ENCODE measurements at regions not wholly inside any gene's neighbourhood (a gene's known extent, or its start where the extent isn't known, plus 50 kb on each side); places are given as distances from the start of the nearest gene placed in this dataset.

DNA sequence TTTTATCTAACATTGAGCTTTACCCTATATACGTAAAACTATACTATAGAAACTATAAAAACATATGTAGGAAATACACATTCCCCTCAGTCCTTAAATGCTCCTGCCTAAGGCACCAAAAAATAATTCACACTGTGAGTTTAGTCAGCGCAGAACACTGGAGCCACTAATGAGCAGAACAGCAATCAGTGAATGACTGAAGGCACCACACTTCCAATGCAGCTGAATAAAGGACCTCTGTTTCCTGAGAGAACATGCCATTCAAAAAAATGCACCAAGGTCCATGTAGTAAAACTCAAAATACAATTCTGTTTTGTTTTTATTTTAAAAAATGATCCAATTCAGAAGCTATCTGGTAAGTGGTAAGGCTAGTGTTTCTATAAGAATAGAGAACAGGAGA is 1280.6 kb upstream of the NRXN1 start:
- no peak for ATAC-seq
- H3K27me3 ChIP-seq: no peaks in the 10 kb centered on the region
- TF ChIP-seq, protein P1, sequence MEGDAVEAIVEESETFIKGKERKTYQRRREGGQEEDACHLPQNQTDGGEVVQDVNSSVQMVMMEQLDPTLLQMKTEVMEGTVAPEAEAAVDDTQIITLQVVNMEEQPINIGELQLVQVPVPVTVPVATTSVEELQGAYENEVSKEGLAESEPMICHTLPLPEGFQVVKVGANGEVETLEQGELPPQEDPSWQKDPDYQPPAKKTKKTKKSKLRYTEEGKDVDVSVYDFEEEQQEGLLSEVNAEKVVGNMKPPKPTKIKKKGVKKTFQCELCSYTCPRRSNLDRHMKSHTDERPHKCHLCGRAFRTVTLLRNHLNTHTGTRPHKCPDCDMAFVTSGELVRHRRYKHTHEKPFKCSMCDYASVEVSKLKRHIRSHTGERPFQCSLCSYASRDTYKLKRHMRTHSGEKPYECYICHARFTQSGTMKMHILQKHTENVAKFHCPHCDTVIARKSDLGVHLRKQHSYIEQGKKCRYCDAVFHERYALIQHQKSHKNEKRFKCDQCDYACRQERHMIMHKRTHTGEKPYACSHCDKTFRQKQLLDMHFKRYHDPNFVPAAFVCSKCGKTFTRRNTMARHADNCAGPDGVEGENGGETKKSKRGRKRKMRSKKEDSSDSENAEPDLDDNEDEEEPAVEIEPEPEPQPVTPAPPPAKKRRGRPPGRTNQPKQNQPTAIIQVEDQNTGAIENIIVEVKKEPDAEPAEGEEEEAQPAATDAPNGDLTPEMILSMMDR (IDR thresholded peaks at IDR 0.05): no peak
- TF ChIP-seq POLR2A (IDR thresholded peaks at IDR 0.05): no peak
- 74% methylated on average over 2 of the region's 2 CpGs for WGBS (ENCODE audit: insufficient coverage, low coverage, low lambda C conversion rate, missing lambda C conversion rate)
- intact Hi-C loops (cut with DNase I): no loop called here
- H3K4me1 ChIP-seq: no peaks in the 10 kb centered on the region
- H3K4me3 ChIP-seq: no peak overlapping the region
- DNase-seq: no peak
- no peaks in the 10 kb centered on the region for H3K9me3 ChIP-seq
- H3K27ac ChIP-seq: no peak overlapping the region
- no peaks in the 10 kb centered on the region for H3K36me3 ChIP-seq

DNA sequence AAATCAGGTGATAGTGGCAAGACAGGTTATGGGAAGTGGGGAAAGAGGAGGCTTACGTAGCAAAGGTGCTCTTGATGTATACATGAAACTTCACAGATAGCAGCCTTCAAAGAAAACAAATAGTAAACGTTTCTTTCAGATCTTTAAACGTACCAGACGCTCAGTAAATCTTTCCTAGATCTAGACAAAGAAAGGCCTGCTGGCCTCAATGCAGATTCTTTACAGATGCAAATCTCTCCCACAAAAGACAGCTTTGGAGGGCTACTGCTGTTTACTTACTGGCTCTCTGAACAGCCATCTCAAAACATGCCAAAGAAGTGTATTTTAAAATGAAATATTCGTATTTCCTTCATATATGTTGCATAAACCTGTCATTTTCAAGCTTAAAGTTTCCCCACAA is 1279.9 kb upstream of the NRXN1 start:
- 39% methylated on average over 5 of the region's 5 CpGs for WGBS (ENCODE audit: insufficient coverage, low coverage, low lambda C conversion rate, missing lambda C conversion rate)
- no peak for TF ChIP-seq POLR2A (IDR thresholded peaks at IDR 0.05)
- TF ChIP-seq, protein P1 (IDR thresholded peaks at IDR 0.05): no peak
- DNase-seq: no peak
- Histone ChIP-seq H3K4me1 (no peaks in the 10 kb centered on the region), H3K36me3 (no peaks in the 10 kb centered on the region), H3K4me3 (no peak overlapping the region), H3K27ac (no peak overlapping the region), H3K27me3 (no peaks in the 10 kb centered on the region), H3K9me3 (no peaks in the 10 kb centered on the region)
- ATAC-seq: no peak
- intact Hi-C loops (cut with DNase I): no loop called here

DNA sequence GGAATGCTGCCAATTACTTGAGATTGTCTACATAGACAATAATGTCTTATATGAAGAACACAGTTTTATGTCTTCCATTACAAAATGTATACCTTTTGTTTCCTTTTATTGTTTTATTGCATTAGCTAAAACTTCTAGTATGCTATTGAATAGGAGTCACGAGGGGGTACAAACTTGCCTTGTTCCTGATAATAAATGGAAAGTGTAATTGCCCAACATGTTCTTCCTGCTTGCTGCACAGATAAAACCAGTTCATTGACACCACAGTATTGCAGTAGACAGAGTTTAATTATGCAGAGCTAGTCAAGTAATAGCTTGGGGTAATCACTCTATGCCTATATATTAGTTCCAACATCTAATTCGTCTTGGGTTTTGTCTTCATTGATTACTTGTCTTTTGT is 1276.2 kb upstream of the NRXN1 start:
- no peak for DNase-seq
- Histone ChIP-seq H3K4me3 (no peak overlapping the region), H3K27ac (no peak overlapping the region), H3K9me3 (no peaks in the 10 kb centered on the region), H3K27me3 (no peaks in the 10 kb centered on the region), H3K36me3 (no peaks in the 10 kb centered on the region), H3K4me1 (no peaks in the 10 kb centered on the region)
- WGBS (ENCODE audit: insufficient coverage, low coverage, low lambda C conversion rate, missing lambda C conversion rate): 31% methylated on average over 2 of the region's 2 CpGs
- TF ChIP-seq, protein P1 (IDR thresholded peaks at IDR 0.05): no peak
- TF ChIP-seq POLR2A (IDR thresholded peaks at IDR 0.05): no peak
- ATAC-seq: no peak
- intact Hi-C loops (cut with DNase I): no loop called here

DNA sequence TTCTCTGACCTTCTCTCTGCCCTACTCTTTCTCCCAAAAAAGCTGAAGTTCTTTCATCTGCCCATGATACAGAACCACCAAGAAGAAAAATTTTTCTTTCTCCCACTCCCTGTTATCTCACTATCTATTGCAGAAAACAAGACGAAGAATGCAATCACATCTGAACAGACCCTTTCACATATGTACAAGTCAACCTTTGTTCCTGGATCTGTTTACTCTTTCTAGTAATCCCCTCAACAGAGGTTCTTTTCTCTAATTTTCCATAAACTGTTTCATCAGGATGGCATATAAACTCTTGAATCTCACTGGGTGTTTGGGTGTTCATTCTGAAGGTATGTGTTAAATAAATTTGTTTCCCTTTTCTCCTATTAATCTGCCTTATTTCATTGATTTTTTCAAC is 1262.7 kb upstream of the NRXN1 start:
- 13% methylated on average over 1 of the region's 1 CpG for WGBS (ENCODE audit: insufficient coverage, low coverage, low lambda C conversion rate, missing lambda C conversion rate)
- intact Hi-C loops (cut with DNase I): no loop called here
- TF ChIP-seq, protein P1 (IDR thresholded peaks at IDR 0.05): no peak
- TF ChIP-seq POLR2A (IDR thresholded peaks at IDR 0.05): no peak

DNA sequence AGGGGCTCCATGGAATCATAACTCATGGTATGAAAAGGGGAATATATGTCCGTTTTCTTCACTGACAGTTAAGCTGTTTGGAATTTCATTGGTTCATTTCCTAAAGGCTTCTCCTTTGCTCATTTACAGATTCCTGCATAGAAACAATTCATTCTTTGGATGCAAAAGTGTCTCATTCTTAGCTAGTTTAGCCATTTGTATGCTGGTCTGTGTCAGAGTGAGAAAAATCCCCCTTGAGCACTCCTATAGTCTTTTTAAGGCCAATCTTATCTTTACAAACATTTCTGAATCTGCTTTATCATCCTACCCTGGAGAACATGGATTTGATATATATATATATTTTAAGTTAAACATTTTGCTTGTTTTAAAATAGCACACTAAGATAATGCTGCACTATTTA is 1260.9 kb upstream of the NRXN1 start:
- Histone ChIP-seq H3K9me3 (no peaks in the 10 kb centered on the region), H3K27ac (no peak overlapping the region), H3K4me3 (no peak overlapping the region), H3K4me1 (no peaks in the 10 kb centered on the region), H3K36me3 (no peaks in the 10 kb centered on the region), H3K27me3 (no peaks in the 10 kb centered on the region)
- WGBS (ENCODE audit: insufficient coverage, low coverage, low lambda C conversion rate, missing lambda C conversion rate): 69% methylated on average over 1 of the region's 1 CpG
- TF ChIP-seq, protein P1 (IDR thresholded peaks at IDR 0.05): no peak
- TF ChIP-seq POLR2A (IDR thresholded peaks at IDR 0.05): no peak
- no peak for ATAC-seq
- DNase-seq: no peak
- intact Hi-C loops (cut with DNase I): no loop called here

More for the DNA sequence above, 1262.7 kb upstream of the NRXN1 start:
- DNase-seq (no peak), ATAC-seq (no peak)
- H3K4me3 ChIP-seq: no peak overlapping the region
- no peaks in the 10 kb centered on the region for H3K9me3 ChIP-seq
- H3K36me3 ChIP-seq: no peaks in the 10 kb centered on the region
- H3K27ac ChIP-seq: no peak overlapping the region
- H3K27me3 ChIP-seq: no peaks in the 10 kb centered on the region
- no peaks in the 10 kb centered on the region for H3K4me1 ChIP-seq

Measured in right lobe of liver (tissue), 6 donors.